ENCODE measurements at regions not wholly inside any gene's neighbourhood (a gene's known extent, or its start where the extent isn't known, plus 50 kb on each side); places are given as distances from the start of the nearest gene placed in this dataset.

DNA sequence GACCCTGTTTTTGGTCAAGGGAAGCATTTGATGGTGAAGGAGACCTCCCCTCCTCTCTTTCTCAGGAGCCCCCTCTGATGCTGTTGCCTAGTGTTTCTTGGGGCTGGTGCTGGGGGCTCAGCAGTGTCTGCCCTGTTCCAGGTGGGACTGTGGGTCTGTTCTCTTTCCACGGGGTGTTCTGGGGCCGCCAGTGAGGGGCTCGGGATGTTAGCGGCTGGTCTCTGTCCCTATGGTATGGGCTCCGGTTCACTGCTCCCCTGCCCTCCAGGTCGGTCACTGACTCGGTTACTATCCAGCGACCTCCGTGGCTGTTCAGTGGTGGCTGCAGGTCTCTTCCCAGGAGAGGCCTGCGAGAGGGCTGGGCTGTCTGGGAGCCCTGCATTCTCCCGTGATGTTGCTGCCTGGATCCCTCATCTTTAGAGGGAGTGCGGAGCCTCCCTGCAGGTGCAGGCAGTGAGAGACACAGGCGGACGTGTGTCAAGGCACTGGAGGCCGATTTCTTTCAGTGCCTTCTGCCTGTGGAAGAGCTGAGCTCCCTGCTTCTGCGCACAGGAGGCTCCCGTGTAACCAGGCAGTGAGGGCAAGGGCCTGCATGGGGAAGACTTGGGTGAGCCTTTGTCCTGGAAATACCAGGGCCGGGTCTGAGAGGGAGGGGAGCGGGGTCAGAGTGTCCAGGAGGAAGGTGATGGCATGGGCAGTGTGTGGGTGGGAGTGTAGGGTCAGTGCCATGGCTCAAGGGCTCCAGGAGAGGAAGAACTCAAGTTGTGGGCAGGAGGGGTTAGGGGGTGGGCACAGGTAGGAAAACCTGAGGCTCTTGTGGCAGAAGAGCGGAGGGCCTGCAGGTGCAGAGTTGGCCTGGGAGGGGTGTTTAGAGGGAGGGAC is 362.6 kb downstream of the TMEM121 start:
- TF ChIP-seq, protein P1, sequence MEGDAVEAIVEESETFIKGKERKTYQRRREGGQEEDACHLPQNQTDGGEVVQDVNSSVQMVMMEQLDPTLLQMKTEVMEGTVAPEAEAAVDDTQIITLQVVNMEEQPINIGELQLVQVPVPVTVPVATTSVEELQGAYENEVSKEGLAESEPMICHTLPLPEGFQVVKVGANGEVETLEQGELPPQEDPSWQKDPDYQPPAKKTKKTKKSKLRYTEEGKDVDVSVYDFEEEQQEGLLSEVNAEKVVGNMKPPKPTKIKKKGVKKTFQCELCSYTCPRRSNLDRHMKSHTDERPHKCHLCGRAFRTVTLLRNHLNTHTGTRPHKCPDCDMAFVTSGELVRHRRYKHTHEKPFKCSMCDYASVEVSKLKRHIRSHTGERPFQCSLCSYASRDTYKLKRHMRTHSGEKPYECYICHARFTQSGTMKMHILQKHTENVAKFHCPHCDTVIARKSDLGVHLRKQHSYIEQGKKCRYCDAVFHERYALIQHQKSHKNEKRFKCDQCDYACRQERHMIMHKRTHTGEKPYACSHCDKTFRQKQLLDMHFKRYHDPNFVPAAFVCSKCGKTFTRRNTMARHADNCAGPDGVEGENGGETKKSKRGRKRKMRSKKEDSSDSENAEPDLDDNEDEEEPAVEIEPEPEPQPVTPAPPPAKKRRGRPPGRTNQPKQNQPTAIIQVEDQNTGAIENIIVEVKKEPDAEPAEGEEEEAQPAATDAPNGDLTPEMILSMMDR (IDR thresholded peaks at IDR 0.05; ENCODE audit: insufficient read depth, low read length), result no peak
- no peak for TF ChIP-seq POLR2AphosphoS5 (IDR thresholded peaks at IDR 0.05; ENCODE audit: low read depth)
- TF ChIP-seq, protein P2, sequence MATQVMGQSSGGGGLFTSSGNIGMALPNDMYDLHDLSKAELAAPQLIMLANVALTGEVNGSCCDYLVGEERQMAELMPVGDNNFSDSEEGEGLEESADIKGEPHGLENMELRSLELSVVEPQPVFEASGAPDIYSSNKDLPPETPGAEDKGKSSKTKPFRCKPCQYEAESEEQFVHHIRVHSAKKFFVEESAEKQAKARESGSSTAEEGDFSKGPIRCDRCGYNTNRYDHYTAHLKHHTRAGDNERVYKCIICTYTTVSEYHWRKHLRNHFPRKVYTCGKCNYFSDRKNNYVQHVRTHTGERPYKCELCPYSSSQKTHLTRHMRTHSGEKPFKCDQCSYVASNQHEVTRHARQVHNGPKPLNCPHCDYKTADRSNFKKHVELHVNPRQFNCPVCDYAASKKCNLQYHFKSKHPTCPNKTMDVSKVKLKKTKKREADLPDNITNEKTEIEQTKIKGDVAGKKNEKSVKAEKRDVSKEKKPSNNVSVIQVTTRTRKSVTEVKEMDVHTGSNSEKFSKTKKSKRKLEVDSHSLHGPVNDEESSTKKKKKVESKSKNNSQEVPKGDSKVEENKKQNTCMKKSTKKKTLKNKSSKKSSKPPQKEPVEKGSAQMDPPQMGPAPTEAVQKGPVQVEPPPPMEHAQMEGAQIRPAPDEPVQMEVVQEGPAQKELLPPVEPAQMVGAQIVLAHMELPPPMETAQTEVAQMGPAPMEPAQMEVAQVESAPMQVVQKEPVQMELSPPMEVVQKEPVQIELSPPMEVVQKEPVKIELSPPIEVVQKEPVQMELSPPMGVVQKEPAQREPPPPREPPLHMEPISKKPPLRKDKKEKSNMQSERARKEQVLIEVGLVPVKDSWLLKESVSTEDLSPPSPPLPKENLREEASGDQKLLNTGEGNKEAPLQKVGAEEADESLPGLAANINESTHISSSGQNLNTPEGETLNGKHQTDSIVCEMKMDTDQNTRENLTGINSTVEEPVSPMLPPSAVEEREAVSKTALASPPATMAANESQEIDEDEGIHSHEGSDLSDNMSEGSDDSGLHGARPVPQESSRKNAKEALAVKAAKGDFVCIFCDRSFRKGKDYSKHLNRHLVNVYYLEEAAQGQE (IDR thresholded peaks at IDR 0.05; ENCODE audit: insufficient replicate concordance, low read depth), result no peak
- TF ChIP-seq SPI1 (IDR thresholded peaks at IDR 0.05; ENCODE audit: borderline replicate concordance, low read depth), result no peak
